SHP77 treated with DMSO at 0.1 percent for 48 hours (cell line): ENCODE measurements at regions not wholly inside any gene's neighbourhood (a gene's known extent, or its start where the extent isn't known, plus 50 kb on each side); places are given as distances from the start of the nearest gene placed in this dataset.

Source experiments
- DNase-seq: peaks from one replicate; lab custom pipeline; 2025; lab: John Stamatoyannopoulos, UW

- peak; percentile 18 for DNase-seq
Measured at GRCh38 chr2:134173338-134174016, 80.4 kb upstream of the MGAT5 start.

DNA sequence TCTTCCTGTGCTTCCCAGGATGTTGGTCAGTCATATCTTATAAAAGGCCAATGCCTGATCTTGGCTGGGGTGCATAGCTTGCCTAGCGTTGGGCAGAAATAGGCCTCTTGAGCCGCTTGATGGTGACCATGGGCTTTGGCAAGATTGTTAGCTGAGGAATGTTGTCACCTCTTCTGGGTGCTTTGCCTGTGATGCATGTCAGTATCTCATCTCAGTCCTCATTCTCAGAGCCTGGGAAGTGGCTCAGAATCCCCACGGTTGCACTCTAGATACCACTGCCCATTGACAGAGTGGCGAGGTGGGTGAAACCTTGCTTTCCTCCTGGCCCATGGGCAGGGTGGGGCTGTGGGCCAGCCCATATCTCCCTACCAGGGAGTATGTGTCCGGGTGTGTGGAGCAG, 79.2 kb upstream of the MGAT5 start:
- no peak for DNase-seq

DNA sequence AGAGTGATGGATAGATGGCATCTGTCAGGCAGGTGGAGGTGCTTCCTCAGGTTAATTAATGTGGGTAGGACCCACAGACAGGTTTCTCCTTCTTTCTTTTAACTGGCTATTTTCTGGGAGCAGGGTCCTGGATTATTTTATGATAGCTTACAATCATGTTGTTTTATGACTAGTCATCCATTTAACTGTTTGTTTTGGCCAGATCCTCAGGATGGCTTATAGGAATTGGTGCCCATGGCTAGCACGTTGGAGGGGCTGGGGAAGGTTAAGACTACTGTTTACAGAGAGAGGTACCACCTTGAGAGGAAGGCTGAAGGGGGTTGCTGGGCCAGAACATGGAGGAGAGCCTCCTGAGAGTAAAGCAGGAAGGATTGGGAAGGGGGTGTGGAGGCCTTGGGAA, 78.0 kb upstream of the MGAT5 start:
- DNase-seq = no peak

- no peak for DNase-seq
Measured at GRCh38 chr2:134177351-134177931, 76.4 kb upstream of the MGAT5 start.

GRCh38 chr2:134178138-134178877, 75.6 kb upstream of the MGAT5 start:
- no peak for DNase-seq

GRCh38 chr2:134181219-134181618, 72.7 kb upstream of the MGAT5 start:
- DNase-seq = no peak

- DNase-seq = no peak
Measured at GRCh38 chr2:134183679-134184078, 70.2 kb upstream of the MGAT5 start.

GRCh38 chr2:134185639-134186038, 68.2 kb upstream of the MGAT5 start:
- DNase-seq = no peak

- DNase-seq = no peak
Measured at GRCh38 chr2:134189009-134189720, 64.7 kb upstream of the MGAT5 start.

DNA sequence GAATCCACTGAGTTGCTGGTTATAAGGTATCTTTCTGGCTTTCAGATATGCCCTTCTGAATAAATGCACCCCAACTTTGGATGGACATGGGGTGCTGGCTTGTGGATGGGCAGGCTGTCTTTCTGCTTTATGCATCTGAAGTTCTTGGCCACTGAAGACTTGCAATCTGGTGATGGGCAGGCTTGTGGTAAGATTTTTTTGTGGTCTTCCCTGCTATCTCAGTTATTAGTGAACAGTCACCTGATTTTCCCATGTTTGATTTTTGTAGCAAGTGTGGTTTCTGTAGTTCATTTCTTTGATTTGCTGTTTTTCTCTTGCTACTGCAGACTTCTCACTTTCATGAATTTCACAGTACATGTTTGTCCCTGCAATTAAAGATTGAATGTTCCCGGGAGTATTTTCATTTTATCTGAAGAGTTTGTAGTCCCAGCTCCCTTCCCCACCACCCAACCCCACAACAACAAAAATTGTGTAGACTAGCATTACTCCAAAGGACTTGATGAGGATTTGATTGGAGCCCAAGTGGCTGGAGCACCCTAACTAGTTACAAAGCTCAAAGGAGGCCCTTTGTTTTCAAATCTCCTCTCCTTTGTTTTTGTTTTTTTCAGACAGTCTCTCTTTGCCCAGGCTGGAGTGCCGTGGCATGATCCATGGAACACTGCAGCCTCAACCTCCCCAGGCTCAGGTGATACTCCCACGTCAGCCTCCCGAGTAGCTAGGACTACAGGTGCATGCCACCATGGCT, 63.6 kb upstream of the MGAT5 start:
- no peak for DNase-seq

- no peak for DNase-seq
Measured at GRCh38 chr2:134190807-134191203, 63.1 kb upstream of the MGAT5 start.

DNA sequence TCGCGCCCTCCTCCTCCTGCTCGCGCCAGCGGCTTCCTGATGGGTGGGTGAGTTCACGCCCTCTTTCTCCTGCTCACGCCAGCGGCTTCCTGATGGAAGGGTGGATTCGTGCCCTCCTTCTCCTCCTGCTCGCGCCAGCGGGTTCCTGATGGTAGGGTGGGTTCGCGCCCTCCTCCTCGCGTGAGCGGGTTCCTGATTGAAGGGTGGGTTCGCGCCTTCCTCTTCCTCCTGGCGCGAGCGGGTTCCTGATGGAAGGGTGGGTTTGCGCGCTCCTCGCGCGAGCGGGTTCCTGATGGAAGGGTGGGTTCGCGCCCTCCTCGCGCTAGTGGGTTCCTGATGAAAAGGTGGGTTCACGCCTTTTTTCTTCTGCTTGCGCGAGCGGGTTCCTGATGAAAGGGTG, 62.0 kb upstream of the MGAT5 start:
- DNase-seq = no peak

DNA sequence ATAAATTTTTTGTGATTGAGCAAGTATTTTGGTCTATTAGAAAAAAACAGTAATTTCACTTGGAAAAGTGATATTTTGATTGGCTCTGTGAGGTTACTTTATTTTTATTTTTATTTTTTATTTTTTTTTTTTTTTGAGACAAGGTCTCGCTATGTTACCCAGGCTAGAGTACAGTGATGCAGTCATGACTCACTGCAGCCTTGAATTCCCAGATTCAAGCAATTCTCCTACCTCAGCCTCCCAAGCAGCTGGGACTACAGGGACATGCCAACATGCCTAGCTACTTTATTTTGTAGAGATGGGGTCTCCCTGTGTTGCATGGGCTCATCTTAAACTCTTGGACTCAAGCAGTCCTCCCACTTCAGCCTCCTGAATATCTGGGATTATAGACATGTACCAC, 60.9 kb upstream of the MGAT5 start:
- DNase-seq = no peak

GRCh38 chr2:134194519-134194918, 59.4 kb upstream of the MGAT5 start:
- no peak for DNase-seq

- no peak for DNase-seq
Measured at GRCh38 chr2:134195341-134195740, 58.5 kb upstream of the MGAT5 start.

GRCh38 chr2:134197445-134197844, 56.4 kb upstream of the MGAT5 start:
- no peak for DNase-seq

DNA sequence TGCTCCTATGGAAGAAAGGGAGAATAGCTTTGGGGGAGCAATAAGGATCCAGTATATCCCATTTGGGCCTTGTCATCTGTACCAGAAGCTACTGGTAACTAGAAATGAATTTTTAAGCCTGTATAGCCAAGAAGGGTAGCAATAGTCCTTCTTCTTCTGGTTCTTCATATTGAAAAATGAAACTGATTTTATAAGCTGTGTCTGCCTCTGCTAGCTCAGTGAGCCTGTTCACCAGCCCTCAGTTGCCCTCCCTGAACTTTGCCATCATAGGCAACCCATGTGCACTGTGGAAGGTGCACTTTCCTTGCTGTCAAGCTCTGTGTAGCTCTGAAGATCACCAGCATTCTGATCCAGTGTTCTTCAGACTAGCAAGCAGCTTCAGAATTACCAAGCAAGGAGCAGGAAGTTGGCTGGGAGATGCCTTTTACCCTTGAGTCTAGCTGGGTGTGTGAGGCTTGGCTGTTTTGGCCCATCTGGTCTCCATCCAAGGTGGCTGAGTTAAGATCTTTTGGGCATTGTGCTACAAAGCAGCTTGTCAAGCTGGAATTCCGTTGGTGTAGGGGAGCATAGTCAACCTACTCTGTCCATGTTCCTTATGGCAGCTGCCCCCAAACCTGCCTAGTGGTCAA, 55.8 kb upstream of the MGAT5 start:
- no peak for DNase-seq

DNA sequence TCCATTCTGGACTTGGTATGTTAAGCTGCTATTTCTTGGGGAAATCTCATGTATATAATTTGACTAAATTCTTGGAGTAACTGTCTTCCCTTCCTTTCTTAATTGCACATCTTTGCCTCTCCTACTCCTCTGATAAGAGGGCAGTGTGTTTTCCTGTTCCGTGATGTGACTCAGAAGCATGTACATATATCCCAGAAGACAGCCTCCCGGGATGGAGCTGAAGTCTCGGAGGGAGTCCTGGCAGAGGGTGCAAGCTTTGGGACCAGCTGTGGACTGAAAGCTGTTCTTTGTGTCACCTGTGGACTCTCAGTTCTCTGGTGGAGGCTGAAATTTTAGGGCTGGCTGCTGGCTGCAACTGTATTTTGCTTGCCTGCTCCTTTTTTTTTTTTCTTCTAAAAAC, 54.7 kb upstream of the MGAT5 start:
- no peak for DNase-seq

DNA sequence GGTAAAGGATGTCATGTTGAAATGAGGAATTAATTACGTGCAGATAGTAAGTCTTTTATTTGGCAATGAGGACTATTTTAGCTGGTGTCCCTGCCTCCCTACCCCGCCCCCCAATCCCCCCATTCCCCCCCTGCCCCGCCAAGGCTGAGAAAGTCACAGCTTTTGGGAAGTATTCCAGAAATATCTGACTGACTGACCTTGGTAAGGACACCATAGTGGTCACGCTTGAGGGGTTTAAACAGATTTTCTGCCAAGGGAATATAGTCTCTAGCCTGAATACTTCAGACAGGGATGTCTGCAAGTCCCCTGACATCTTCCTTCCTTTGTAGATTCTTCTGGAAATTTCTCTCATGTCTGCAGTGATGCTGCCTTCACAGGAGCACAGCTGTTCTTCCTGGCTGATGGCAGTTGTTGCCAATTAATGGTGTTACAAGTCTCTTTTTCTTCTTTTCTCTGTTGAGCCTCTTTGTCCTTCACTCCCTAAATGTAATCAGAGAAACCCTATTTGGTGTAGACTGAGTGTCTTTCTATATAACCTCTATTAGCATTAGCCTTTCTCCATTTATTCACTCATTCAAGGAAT, 53.7 kb upstream of the MGAT5 start:
- no peak for DNase-seq

- DNase-seq = no peak
Measured at GRCh38 chr2:134201533-134201932, 52.3 kb upstream of the MGAT5 start.

DNA sequence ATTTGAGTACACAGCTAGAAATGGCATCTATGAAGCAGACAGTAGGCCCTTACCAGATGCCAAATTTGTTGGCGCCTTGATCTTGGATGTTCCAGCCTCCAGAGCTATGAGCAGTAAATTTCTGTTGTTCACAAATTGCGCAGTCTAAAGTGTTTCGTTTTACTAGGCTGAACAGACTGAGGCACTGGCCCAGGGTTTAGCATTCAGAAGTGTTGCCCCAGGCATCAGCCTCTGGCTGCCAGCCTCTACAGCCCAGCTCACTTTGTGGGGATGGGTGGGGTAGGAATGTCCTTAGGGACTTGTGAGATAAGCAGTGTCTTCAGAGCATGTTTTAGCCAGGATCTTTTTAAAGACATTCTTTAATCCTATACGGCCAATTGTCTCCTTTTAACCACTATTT, 51.5 kb upstream of the MGAT5 start:
- no peak for DNase-seq
